ENCODE measurements at regions not wholly inside any gene's neighbourhood (a gene's known extent, or its start where the extent isn't known, plus 50 kb on each side); places are given as distances from the start of the nearest gene placed in this dataset.
"Not testable (repeated sequence)": the region's sequence is repeated elsewhere in the genome, so short reads cannot be mapped to it uniquely, and the experiment has no call there.

DNA sequence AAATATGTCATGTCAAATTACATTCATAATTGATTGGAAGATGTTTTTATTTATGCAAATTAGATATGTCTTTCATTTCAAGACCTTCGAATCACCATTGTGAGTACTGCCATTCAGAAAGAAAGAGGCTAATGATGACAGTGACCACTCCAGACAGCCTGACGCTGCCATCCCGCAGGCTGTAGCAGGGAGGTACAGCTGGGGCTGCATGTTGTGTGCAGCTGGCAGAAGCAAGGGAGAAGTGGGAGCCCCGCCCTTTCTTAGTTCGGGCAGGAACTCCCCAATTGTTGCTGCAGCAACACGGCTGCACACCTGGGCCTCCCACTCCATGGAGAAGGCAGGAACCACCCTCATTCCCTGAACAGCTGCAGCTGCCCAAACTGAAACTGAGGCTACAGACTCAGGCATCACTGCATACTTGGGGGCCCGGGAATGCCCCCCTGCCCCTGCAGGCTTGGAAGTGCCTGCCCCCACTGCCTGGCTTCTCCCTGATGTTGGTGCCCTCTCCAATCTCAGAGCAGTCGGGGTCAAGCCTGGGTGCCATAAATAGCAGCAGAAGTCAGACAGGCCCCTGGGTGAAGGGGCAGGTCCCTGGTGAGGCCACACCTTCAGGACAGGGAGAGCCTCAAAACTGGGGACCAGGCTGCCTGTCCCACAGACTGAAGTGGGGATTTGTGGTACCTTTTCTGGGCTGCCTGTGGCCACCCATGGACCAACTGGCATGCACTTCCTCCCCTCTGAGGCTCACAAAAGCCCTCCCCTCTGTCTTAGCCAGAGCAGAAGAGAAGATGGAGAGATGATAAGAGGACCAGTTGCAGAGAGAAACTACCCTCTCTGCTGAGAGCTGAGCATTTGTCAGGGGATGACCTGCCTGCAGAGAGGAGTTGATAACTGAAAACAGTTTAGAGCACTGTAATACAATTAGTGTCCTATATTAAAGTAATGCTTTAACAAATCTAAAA, 964.6 kb downstream of the SI start:
- in situ Hi-C loops (cut with HindIII; ENCODE audit: low pct_ligation_motif_present, low pct_unique_long_range_greater_than_20kb, low sequenced_read_pairs), result no loop called here

GRCh38 chr3:164096352-164096751, 981.9 kb downstream of the SI start:
- in situ Hi-C loops (cut with HindIII; ENCODE audit: low pct_ligation_motif_present, low pct_unique_long_range_greater_than_20kb, low sequenced_read_pairs), result no loop called here
- no peak for DNase-seq

More for the DNA sequence above, 964.6 kb downstream of the SI start:
- DNase-seq, result no peak

GRCh38 chr3:164095949-164096348, 982.3 kb downstream of the SI start:
- no peak for DNase-seq
- in situ Hi-C loops (cut with HindIII; ENCODE audit: low pct_ligation_motif_present, low pct_unique_long_range_greater_than_20kb, low sequenced_read_pairs), result no loop called here

- no peak for DNase-seq
These were observed 983.0 kb downstream of the SI start for GRCh38 chr3:164095279-164095678.

GRCh38 chr3:164094546-164094945, 983.8 kb downstream of the SI start:
- in situ Hi-C loops (cut with HindIII; ENCODE audit: low pct_ligation_motif_present, low pct_unique_long_range_greater_than_20kb, low sequenced_read_pairs), result no loop called here
- DNase-seq, result no peak

More at GRCh38 chr3:164095279-164095678, 983.0 kb downstream of the SI start:
- in situ Hi-C loops (cut with HindIII; ENCODE audit: low pct_ligation_motif_present, low pct_unique_long_range_greater_than_20kb, low sequenced_read_pairs), result no loop called here

DNA sequence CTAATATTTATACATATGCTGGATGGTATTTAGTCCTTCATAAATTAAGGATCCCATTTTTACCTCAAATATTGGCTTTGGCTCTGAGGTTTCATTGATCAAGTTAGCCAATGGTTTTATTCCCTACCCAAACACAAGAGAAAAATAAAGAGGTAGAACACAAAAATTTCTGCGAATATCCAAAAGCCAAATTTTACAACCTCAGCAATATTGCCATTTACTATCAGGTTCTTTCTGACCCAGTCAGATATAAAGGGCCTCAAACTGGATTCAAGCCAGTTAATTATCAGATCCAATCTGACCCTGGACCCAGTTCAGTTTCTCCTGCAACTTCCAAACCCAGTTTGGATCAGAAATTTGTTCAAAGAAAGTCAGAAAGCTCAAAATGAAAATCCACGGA, 998.1 kb downstream of the SI start:
- DNase-seq, result no peak

GRCh38 chr3:164064298-164064697, 1014.0 kb downstream of the SI start:
- DNase-seq, result no peak
- in situ Hi-C loops (cut with HindIII; ENCODE audit: low pct_ligation_motif_present, low pct_unique_long_range_greater_than_20kb, low sequenced_read_pairs), result no loop called here

More for the DNA sequence above, 998.1 kb downstream of the SI start:
- in situ Hi-C loops (cut with HindIII; ENCODE audit: low pct_ligation_motif_present, low pct_unique_long_range_greater_than_20kb, low sequenced_read_pairs), result no loop called here

- no peak for DNase-seq
- in situ Hi-C loops (cut with HindIII; ENCODE audit: low pct_ligation_motif_present, low pct_unique_long_range_greater_than_20kb, low sequenced_read_pairs), result no loop called here
These were observed 1017.4 kb downstream of the SI start for GRCh38 chr3:164060923-164061322.

DNA sequence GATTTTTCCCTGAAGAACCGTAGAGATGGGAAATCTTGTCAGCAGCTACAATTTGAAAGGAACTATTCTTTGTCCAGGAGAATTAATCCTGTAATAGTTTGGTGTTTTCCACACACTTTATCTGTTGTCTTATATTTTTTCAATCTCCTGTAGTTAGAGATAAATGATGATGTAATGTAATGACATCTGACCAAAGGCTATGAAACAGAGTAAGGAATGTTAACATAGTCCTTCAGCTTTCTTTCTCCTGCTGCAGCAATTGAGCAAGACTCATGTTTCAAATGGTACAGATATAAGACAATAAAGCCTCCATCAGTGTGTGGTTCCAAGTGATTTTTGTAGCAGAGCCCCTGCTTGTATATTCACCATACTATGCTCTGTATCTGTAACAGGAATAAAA, 1028.4 kb downstream of the SI start:
- no peak for DNase-seq
- in situ Hi-C loops (cut with HindIII; ENCODE audit: low pct_ligation_motif_present, low pct_unique_long_range_greater_than_20kb, low sequenced_read_pairs), result no loop called here

- in situ Hi-C loops (cut with HindIII; ENCODE audit: low pct_ligation_motif_present, low pct_unique_long_range_greater_than_20kb, low sequenced_read_pairs), result no loop called here
- DNase-seq, result no peak
These were observed 1029.8 kb downstream of the SI start for GRCh38 chr3:164048451-164048850.

GRCh38 chr3:164040991-164041390, 1037.3 kb downstream of the SI start:
- in situ Hi-C loops (cut with HindIII; ENCODE audit: low pct_ligation_motif_present, low pct_unique_long_range_greater_than_20kb, low sequenced_read_pairs), result no loop called here
- no peak for DNase-seq

DNA sequence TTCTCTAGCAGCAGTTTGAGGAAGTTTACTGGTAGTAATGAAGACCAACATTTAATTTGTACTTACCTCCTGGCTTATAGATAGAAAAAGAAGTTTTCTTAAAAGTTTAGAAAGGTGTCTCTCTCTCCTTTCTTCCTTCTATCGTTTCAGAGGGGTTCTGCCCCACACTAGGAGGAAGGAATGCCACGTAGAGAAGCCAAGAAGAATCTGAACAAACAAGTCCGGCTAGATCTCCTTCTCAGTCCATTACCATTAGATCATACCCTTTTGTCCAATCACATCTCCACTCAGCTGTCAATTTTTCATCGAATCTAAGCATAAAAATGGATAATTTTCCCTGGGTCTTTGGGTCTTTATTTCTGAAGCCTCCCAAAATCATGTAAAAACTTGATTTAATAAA, 1048.1 kb downstream of the SI start:
- in situ Hi-C loops (cut with HindIII; ENCODE audit: low pct_ligation_motif_present, low pct_unique_long_range_greater_than_20kb, low sequenced_read_pairs), result no loop called here
- DNase-seq, result no peak

GRCh38 chr3:164024786-164025185, 1053.5 kb downstream of the SI start:
- in situ Hi-C loops (cut with HindIII; ENCODE audit: low pct_ligation_motif_present, low pct_unique_long_range_greater_than_20kb, low sequenced_read_pairs), result no loop called here
- no peak for DNase-seq

DNA sequence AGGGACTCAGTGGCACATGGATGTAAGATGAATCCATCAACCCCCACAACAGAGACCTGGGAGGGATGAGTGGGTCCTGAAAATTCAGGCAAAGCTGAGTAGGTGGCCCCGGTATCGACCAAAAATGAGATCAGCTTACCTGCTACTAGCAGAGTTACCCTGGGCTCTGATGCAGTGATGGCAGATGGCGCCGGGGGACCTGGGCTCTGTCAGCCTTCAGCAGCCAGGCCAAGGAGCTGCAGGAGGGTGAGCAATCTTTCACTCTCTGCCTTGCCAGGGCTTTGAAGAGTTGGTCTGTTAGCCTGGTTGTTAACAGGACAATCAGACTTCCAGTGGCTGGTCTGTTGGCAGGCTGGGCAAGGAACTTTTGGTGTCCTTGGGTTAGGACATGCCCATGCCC, 1054.8 kb downstream of the SI start:
- in situ Hi-C loops (cut with HindIII; ENCODE audit: low pct_ligation_motif_present, low pct_unique_long_range_greater_than_20kb, low sequenced_read_pairs), result no loop called here
- DNase-seq, result no peak

GRCh38 chr3:164018500-164018899, 1059.8 kb downstream of the SI start:
- no peak for DNase-seq
- in situ Hi-C loops (cut with HindIII; ENCODE audit: low pct_ligation_motif_present, low pct_unique_long_range_greater_than_20kb, low sequenced_read_pairs), result no loop called here

- in situ Hi-C loops (cut with HindIII; ENCODE audit: low pct_ligation_motif_present, low pct_unique_long_range_greater_than_20kb, low sequenced_read_pairs), result no loop called here
- no peak for DNase-seq
These were observed 1070.5 kb downstream of the SI start for GRCh38 chr3:164007765-164008164.

DNA sequence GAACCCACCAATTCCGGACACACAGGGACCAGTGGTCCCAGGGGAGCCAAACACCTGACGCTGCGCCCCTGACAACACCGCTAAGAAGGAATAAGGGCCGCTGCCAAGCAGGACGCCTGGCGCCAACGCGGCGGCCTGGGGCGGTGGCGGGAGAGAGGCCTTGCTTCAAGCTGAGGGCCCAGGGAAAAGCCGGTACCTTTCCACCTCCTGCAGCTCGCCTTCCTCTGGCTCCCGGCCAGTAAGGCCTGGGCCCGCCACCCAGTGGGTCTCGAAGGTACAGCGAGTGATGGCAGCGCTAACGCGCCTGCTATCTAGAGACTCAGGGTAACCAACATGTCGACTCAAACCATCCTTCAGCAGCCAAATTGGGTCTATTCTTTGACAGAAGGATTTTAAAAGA, 1074.1 kb downstream of the SI start:
- in situ Hi-C loops (cut with HindIII; ENCODE audit: low pct_ligation_motif_present, low pct_unique_long_range_greater_than_20kb, low sequenced_read_pairs), result no loop called here
- DNase-seq, result no peak

DNA sequence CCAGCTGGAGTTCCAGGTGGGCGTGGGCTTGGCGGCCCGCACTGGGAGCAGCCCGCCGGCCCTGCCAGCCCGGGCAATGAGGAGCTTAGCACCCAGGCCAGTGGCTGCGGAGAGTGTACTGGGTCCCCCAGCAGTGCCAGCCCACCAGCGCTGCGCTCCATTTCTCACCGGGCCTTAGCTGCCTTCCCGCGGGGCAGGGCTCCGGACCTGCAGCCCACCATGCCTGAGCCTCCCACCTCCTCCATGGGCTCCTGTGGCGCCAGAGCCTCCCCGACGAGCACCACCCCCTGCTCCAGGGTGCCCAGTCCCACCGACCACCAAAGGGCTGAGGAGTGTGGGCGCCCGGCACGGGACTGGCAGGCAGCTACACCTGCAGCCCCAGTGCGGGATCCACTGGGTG, 1075.3 kb downstream of the SI start:
- DNase-seq; in situ Hi-C loops (cut with HindIII; ENCODE audit: low pct_ligation_motif_present, low pct_unique_long_range_greater_than_20kb, low sequenced_read_pairs): not testable (repeated sequence)

DNA sequence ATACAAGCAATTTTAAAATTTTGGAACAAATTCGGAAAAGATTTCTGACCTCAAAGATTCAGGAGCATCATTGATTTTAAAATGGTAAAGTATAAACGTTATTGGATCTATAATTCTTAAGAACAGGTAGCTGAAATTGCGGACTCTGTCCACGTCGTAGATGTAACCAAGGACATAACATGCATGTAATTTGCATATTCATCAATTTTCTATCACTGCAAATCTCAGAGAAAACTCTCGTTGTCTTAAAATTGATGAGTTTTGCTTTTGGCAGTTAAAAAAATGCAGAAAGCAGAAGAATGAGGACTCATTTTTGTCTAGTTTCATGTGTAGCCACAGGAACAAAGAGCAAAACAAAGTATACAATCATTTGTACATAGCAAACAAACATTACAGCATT, 1094.4 kb downstream of the SI start:
- in situ Hi-C loops (cut with HindIII; ENCODE audit: low pct_ligation_motif_present, low pct_unique_long_range_greater_than_20kb, low sequenced_read_pairs), result no loop called here
- no peak for DNase-seq

- no peak for DNase-seq
- in situ Hi-C loops (cut with HindIII; ENCODE audit: low pct_ligation_motif_present, low pct_unique_long_range_greater_than_20kb, low sequenced_read_pairs), result no loop called here
These were observed 1106.4 kb downstream of the SI start for GRCh38 chr3:163971861-163972260.
